ENCODE measurements at regions not wholly inside any gene's neighbourhood (a gene's known extent, or its start where the extent isn't known, plus 50 kb on each side); places are given as distances from the start of the nearest gene placed in this dataset.

DNA sequence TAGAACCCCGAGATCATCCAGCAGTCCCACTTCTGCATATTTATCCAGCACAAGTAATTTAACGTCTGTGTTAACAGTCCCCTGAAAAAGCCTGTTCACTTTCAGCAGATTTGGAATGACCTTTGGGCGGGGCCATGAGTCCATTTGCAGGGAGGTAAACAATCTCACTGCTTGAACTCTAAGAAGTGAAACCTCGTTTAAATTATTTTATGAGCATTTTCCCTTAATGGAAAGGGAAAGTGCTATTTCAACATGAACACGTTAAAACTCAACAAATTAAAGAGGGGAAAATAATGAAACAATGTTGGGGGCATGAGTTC, 282.8 kb downstream of the GATA3 start:
- TF ChIP-seq, protein P1, sequence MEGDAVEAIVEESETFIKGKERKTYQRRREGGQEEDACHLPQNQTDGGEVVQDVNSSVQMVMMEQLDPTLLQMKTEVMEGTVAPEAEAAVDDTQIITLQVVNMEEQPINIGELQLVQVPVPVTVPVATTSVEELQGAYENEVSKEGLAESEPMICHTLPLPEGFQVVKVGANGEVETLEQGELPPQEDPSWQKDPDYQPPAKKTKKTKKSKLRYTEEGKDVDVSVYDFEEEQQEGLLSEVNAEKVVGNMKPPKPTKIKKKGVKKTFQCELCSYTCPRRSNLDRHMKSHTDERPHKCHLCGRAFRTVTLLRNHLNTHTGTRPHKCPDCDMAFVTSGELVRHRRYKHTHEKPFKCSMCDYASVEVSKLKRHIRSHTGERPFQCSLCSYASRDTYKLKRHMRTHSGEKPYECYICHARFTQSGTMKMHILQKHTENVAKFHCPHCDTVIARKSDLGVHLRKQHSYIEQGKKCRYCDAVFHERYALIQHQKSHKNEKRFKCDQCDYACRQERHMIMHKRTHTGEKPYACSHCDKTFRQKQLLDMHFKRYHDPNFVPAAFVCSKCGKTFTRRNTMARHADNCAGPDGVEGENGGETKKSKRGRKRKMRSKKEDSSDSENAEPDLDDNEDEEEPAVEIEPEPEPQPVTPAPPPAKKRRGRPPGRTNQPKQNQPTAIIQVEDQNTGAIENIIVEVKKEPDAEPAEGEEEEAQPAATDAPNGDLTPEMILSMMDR (conservative IDR thresholded peaks at IDR 0.05) = no peak
- no peak for TF ChIP-seq EZH2 (IDR thresholded peaks at IDR 0.05; ENCODE audit: low read depth)
